B cell (primary cell): ENCODE measurements at regions not wholly inside any gene's neighbourhood (a gene's known extent, or its start where the extent isn't known, plus 50 kb on each side); places are given as distances from the start of the nearest gene placed in this dataset.
"Not testable (repeated sequence)": the region's sequence is repeated elsewhere in the genome, so short reads cannot be mapped to it uniquely, and the experiment has no call there.

Source experiments
- ATAC-seq: fragments of 200-7000 bp; cut with Tn5 transposase; one replicate; pipeline ENCODE4 v1.10.0; 2021; ENCODE audit warnings: low read depth, mild to moderate bottlenecking, moderate number of reproducible peaks, moderate library complexity
- CTCF ChIA-PET: fragments of 350-600 bp; sonication (Branson Sonifier 250); formaldehyde crosslinking; loops from one replicate; lab custom pipeline; 2021; ENCODE audit warnings: antibody characterized with exemption, inconsistent platforms; lab: Charles Lee
- POLR2A ChIA-PET: fragments of 350-600 bp; sonication (Branson Sonifier 250); formaldehyde crosslinking; loops from one replicate; lab custom pipeline; 2021; ENCODE audit warnings: antibody characterized with exemption; lab: Charles Lee
- DNase-seq: peaks from one replicate; pipeline ENCODE4 v3.0.0; 2013
- H2AFZ ChIP-seq: 2 replicates; pipeline ENCODE4 v1.6.1; 2012; ENCODE audit warnings: mild to moderate bottlenecking, low read depth, low read length; ENCODE audit not compliant: insufficient read depth, poor library complexity, severe bottlenecking
- H3K27ac ChIP-seq, 2 donors: 1 replicate in 1 of 2; 2 replicates in 1 of 2; pipeline ENCODE4 v1.5.1; 2012 to 2013; ENCODE audit warnings: low read length in 2 of 2, mild to moderate bottlenecking in 2 of 2, moderate library complexity in 1 of 2
- H3K27me3 ChIP-seq, 4 experiments: fragments of 200-600 bp in 1 of 4; sonication (generic) in 1 of 4; replicated peaks in 1 of 4; 1 replicate in 2 of 4; 2 replicates in 2 of 4; pipeline versions ENCODE4 v1.6.1 to v1.7.0; 2013 to 2016; ENCODE audit warnings: low read length in 3 of 4, mild to moderate bottlenecking in 2 of 4, mixed read lengths in 1 of 4, moderate library complexity in 1 of 4; ENCODE audit not compliant: insufficient read depth in 4 of 4, control insufficient read depth in 3 of 4; ENCODE audit errors: control extremely low read depth in 1 of 4
- H3K36me3 ChIP-seq, 2 experiments: replicated peaks in 1 of 2; 1 replicate in 1 of 2; 2 replicates in 1 of 2; pipeline versions ENCODE4 v1.6.1 to v1.7.1; 2013; ENCODE audit warnings: low read length in 1 of 2; ENCODE audit not compliant: insufficient read depth in 2 of 2, control insufficient read depth in 1 of 2; ENCODE audit errors: control extremely low read depth in 1 of 2, extremely low read depth in 1 of 2
- H3K4me1 ChIP-seq, 2 donors: fragments of 200-600 bp in 1 of 2; sonication (generic) in 1 of 2; 1 replicate in 1 of 2; 2 replicates in 1 of 2; pipeline versions ENCODE4 v1.5.1 to v1.6.1; 2013 to 2017; ENCODE audit warnings: low read length in 2 of 2; ENCODE audit not compliant: control insufficient read depth in 2 of 2, insufficient read depth in 2 of 2
- H3K4me2 ChIP-seq: replicated peaks from 2 replicates; pipeline ENCODE3; 2012; ENCODE audit warnings: mild to moderate bottlenecking, low read depth, low read length; ENCODE audit not compliant: poor library complexity, severe bottlenecking
- H3K4me3 ChIP-seq, 5 experiments: fragments of 200-600 bp in 1 of 5; sonication (generic) in 1 of 5; 1 replicate in 3 of 5; 2 replicates in 2 of 5; pipeline versions ENCODE4 v1.5.1 to v1.7.0; 2011 to 2016; ENCODE audit warnings: low read length in 4 of 5, mild to moderate bottlenecking in 4 of 5, low read depth in 2 of 5, control low read depth in 1 of 5, moderate library complexity in 1 of 5; ENCODE audit not compliant: insufficient read depth in 1 of 5; ENCODE audit errors: control extremely low read depth in 1 of 5, extremely low read depth in 1 of 5
- H3K79me2 ChIP-seq: fragments of 200-600 bp; sonication (generic); one replicate; pipeline ENCODE4 v1.6.0; 2016; ENCODE audit warnings: low read length; ENCODE audit not compliant: control insufficient read depth, insufficient read depth
- H3K9ac ChIP-seq: fragments of 200-600 bp; sonication (generic); 2 replicates; pipeline ENCODE4 v1.6.1; 2017; ENCODE audit warnings: mild to moderate bottlenecking, low read length, moderate library complexity
- H3K9me3 ChIP-seq, 3 donors: one replicate each; pipeline versions ENCODE4 v1.6.1 to v1.7.1; 2013; ENCODE audit warnings: low read length in 2 of 3; ENCODE audit not compliant: control insufficient read depth in 2 of 3, insufficient read depth in 1 of 3; ENCODE audit errors: control extremely low read depth in 1 of 3
- H4K20me1 ChIP-seq: 2 replicates; pipeline ENCODE4 v1.6.0; 2012; ENCODE audit warnings: mild to moderate bottlenecking, low read length; ENCODE audit not compliant: insufficient read depth, control insufficient read depth, poor library complexity, severe bottlenecking
- H3K27ac Mint-ChIP-seq: one replicate; pipeline ENCODE4 v1.8.0; 2021; ENCODE audit warnings: mixed read lengths
- H3K27me3 Mint-ChIP-seq: one replicate; pipeline ENCODE4 v1.8.0; 2021; ENCODE audit warnings: mixed read lengths
- H3K4me1 Mint-ChIP-seq: one replicate; pipeline ENCODE4 v1.8.0; 2021; ENCODE audit warnings: mixed read lengths
- H3K4me3 Mint-ChIP-seq: one replicate; pipeline ENCODE4 v1.8.0; 2021; ENCODE audit warnings: mixed read lengths
- H3K9me3 Mint-ChIP-seq: one replicate; pipeline ENCODE4 v1.8.0; 2022; ENCODE audit warnings: mixed read lengths; ENCODE audit not compliant: insufficient read depth
- EZH2 ChIP-seq: IDR thresholded peaks from 2 replicates; pipeline ENCODE4 v1.6.1; 2012; ENCODE audit warnings: borderline replicate concordance, low read depth, mild to moderate bottlenecking, moderate library complexity, low read length; ENCODE audit not compliant: insufficient read depth, poor library complexity, severe bottlenecking
- WGBS: methylation state at CpG from one replicate; pipeline ENCODE4 v1.1.5; 2013; ENCODE audit warnings: missing lambda C conversion rate; ENCODE audit not compliant: insufficient coverage; 5-methylcytosine and 5-hydroxymethylcytosine counted together
- intact Hi-C: fragments of 100-400 bp; cut with micrococcal nuclease; formaldehyde crosslinking; loops from one replicate; pipeline ENCODE4 v1.10.0; 2022
- TF ChIP-seq, protein P1 (sequence below): fragments of 200-600 bp; IDR thresholded peaks from one replicate; pipeline ENCODE4 v1.8.0; 2022; ENCODE audit warnings: antibody characterized with exemption, mild to moderate bottlenecking

- H3K27me3 ChIP-seq, H3K4me3 Mint-ChIP-seq, H3K4me1 ChIP-seq, H4K20me1 ChIP-seq, DNase-seq, H3K4me3 ChIP-seq, H3K36me3 ChIP-seq, intact Hi-C loops, H2AFZ ChIP-seq, H3K4me2 ChIP-seq, H3K9ac ChIP-seq, POLR2A ChIA-PET, CTCF ChIA-PET, H3K27me3 Mint-ChIP-seq, H3K27ac Mint-ChIP-seq, H3K27ac ChIP-seq, ATAC-seq, H3K79me2 ChIP-seq, H3K4me1 Mint-ChIP-seq, H3K9me3 ChIP-seq, H3K9me3 Mint-ChIP-seq: not testable (repeated sequence)
- 83% methylated on average over 2 of the region's 4 CpGs for WGBS
Observed at GRCh38 chr4:117600936-117601335, 433.4 kb upstream of the NDST3 start.

DNA sequence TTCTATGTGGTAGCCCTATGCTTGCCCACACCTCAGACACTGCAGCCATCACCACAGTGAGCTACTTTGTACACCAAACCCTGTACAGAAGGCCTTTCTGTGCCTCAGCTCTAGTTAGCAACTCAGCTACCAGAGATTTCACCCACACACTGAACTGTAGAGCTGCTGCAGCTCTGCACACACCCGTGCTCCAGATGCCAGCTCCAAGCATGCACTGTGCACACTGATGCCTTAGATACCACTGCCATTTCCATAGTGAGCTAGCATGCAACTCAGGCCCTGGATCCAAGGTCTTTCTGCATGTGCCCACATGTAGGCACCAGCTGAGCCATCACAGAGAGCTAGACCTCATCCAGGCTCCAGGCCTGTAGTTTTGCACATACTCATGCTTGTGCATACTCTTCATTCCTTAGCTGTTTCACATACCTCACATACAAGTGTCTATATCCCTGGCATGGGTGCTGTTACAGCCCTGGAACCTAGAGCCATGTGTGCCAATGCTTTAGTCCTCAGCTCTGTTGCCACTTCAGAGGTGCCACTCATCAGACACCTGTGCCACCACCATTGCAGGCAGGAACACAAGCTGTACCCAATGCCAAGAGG lies 423.5 kb upstream of the NDST3 start:
- no peak overlapping the region for H3K27ac Mint-ChIP-seq
- WGBS, result 80% methylated on average over 1 of the region's 1 CpG

More for the DNA sequence above, 423.5 kb upstream of the NDST3 start:
- TF ChIP-seq, protein P1, sequence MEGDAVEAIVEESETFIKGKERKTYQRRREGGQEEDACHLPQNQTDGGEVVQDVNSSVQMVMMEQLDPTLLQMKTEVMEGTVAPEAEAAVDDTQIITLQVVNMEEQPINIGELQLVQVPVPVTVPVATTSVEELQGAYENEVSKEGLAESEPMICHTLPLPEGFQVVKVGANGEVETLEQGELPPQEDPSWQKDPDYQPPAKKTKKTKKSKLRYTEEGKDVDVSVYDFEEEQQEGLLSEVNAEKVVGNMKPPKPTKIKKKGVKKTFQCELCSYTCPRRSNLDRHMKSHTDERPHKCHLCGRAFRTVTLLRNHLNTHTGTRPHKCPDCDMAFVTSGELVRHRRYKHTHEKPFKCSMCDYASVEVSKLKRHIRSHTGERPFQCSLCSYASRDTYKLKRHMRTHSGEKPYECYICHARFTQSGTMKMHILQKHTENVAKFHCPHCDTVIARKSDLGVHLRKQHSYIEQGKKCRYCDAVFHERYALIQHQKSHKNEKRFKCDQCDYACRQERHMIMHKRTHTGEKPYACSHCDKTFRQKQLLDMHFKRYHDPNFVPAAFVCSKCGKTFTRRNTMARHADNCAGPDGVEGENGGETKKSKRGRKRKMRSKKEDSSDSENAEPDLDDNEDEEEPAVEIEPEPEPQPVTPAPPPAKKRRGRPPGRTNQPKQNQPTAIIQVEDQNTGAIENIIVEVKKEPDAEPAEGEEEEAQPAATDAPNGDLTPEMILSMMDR, result no peak
- TF ChIP-seq EZH2, result no peak
- no peak for DNase-seq
- Histone ChIP-seq H3K4me2 (no peak overlapping the region), H3K79me2 (no peaks in the 10 kb centered on the region), H4K20me1 (no peaks in the 10 kb centered on the region), H3K9me3 (peaks cover 1 to 13% (median 7%) of the 10 kb centered on the region in 3 donors), H3K4me1 (no peaks in the 10 kb centered on the region), H3K4me3 (no peak overlapping the region), H3K9ac (no peak overlapping the region), H3K27ac (no peak overlapping the region), H3K27me3 (no peaks in the 10 kb centered on the region), H3K36me3 (no peaks in the 10 kb centered on the region), H2AFZ (no peak overlapping the region)
- intact Hi-C loops, result no loop called here
- CTCF ChIA-PET, result no interaction called here
- POLR2A ChIA-PET, result no interaction called here
- H3K4me3 Mint-ChIP-seq, result no peak overlapping the region
- no peaks in the 10 kb centered on the region for H3K27me3 Mint-ChIP-seq
- no peak for ATAC-seq
- H3K9me3 Mint-ChIP-seq, result peaks cover 2% of the 10 kb centered on the region
- no peaks in the 10 kb centered on the region for H3K4me1 Mint-ChIP-seq
